ENCODE measurements at regions not wholly inside any gene's neighbourhood (a gene's known extent, or its start where the extent isn't known, plus 50 kb on each side); places are given as distances from the start of the nearest gene placed in this dataset.
"Not testable (repeated sequence)": the region's sequence is repeated elsewhere in the genome, so short reads cannot be mapped to it uniquely, and the experiment has no call there.

GRCh38 chr7:91473619-91474018 is 209.4 kb downstream of the FZD1 start:
- peaks cover 2% of the 10 kb centered on the region for H3K4me1 ChIP-seq (ENCODE audit: insufficient read depth)
- no peak for DNase-seq (ENCODE audit: extremely low spot score)
- no peaks in the 10 kb centered on the region for H3K36me3 ChIP-seq (ENCODE audit: insufficient read depth)
- WGBS = 56% methylated on average over 1 of the region's 1 CpG
- no peak overlapping the region for H3K27ac ChIP-seq (ENCODE audit: low read depth)
- no peak overlapping the region for H3K4me3 ChIP-seq (ENCODE audit: low read depth, low read length)

GRCh38 chr7:91474074-91474473 is 209.8 kb downstream of the FZD1 start:
- Histone ChIP-seq H3K27ac (ENCODE audit: low read depth) (no peak overlapping the region), H3K36me3 (ENCODE audit: insufficient read depth) (no peaks in the 10 kb centered on the region), H3K4me3 (ENCODE audit: low read depth, low read length) (no peak overlapping the region), H3K4me1 (ENCODE audit: insufficient read depth) (peaks cover 2% of the 10 kb centered on the region)
- WGBS = 98% methylated on average over 1 of the region's 1 CpG
- no peak for DNase-seq (ENCODE audit: extremely low spot score)

- WGBS = 94% methylated on average over 5 of the region's 5 CpGs
- not testable (repeated sequence) for H3K36me3 ChIP-seq (ENCODE audit: insufficient read depth); H3K27ac ChIP-seq (ENCODE audit: low read depth); H3K4me1 ChIP-seq (ENCODE audit: insufficient read depth); H3K4me3 ChIP-seq (ENCODE audit: low read depth, low read length); DNase-seq (ENCODE audit: extremely low spot score)
Measured at GRCh38 chr7:91480470-91480869, 216.2 kb downstream of the FZD1 start.

GRCh38 chr7:91491868-91492267 is 227.6 kb downstream of the FZD1 start:
- Histone ChIP-seq H3K4me1 (ENCODE audit: insufficient read depth) (no peaks in the 10 kb centered on the region), H3K27ac (ENCODE audit: low read depth) (no peak overlapping the region), H3K36me3 (ENCODE audit: insufficient read depth) (no peaks in the 10 kb centered on the region), H3K4me3 (ENCODE audit: low read depth, low read length) (no peak overlapping the region)
- no peak for DNase-seq (ENCODE audit: extremely low spot score)

GRCh38 chr7:91492317-91492716 is 228.1 kb downstream of the FZD1 start:
- Histone ChIP-seq H3K4me3 (ENCODE audit: low read depth, low read length) (no peak overlapping the region), H3K36me3 (ENCODE audit: insufficient read depth) (no peaks in the 10 kb centered on the region), H3K4me1 (ENCODE audit: insufficient read depth) (no peaks in the 10 kb centered on the region), H3K27ac (ENCODE audit: low read depth) (no peak overlapping the region)
- 97% methylated on average over 2 of the region's 2 CpGs for WGBS
- DNase-seq (ENCODE audit: extremely low spot score) = no peak

GRCh38 chr7:91492773-91493172 is 228.5 kb downstream of the FZD1 start:
- no peak for DNase-seq (ENCODE audit: extremely low spot score)
- H3K36me3 ChIP-seq (ENCODE audit: insufficient read depth) = no peaks in the 10 kb centered on the region
- H3K27ac ChIP-seq (ENCODE audit: low read depth) = no peak overlapping the region
- no peak overlapping the region for H3K4me3 ChIP-seq (ENCODE audit: low read depth, low read length)
- no peaks in the 10 kb centered on the region for H3K4me1 ChIP-seq (ENCODE audit: insufficient read depth)
- WGBS = 84% methylated on average over 3 of the region's 3 CpGs

GRCh38 chr7:91494450-91494849 is 230.2 kb downstream of the FZD1 start:
- H3K4me1 ChIP-seq (ENCODE audit: insufficient read depth) = no peaks in the 10 kb centered on the region
- WGBS = 77% methylated on average over 1 of the region's 1 CpG
- DNase-seq (ENCODE audit: extremely low spot score) = no peak
- no peak overlapping the region for H3K27ac ChIP-seq (ENCODE audit: low read depth)
- no peaks in the 10 kb centered on the region for H3K36me3 ChIP-seq (ENCODE audit: insufficient read depth)
- no peak overlapping the region for H3K4me3 ChIP-seq (ENCODE audit: low read depth, low read length)

- WGBS = 70% methylated on average over 1 of the region's 1 CpG
- no peaks in the 10 kb centered on the region for H3K4me1 ChIP-seq (ENCODE audit: insufficient read depth)
- no peaks in the 10 kb centered on the region for H3K36me3 ChIP-seq (ENCODE audit: insufficient read depth)
- no peak overlapping the region for H3K27ac ChIP-seq (ENCODE audit: low read depth)
- H3K4me3 ChIP-seq (ENCODE audit: low read depth, low read length) = no peak overlapping the region
- DNase-seq (ENCODE audit: extremely low spot score) = no peak
Measured at GRCh38 chr7:91496251-91496820, 232.1 kb downstream of the FZD1 start.

GRCh38 chr7:91497277-91497676 is 233.0 kb downstream of the FZD1 start:
- not testable (repeated sequence) for H3K36me3 ChIP-seq (ENCODE audit: insufficient read depth); H3K4me3 ChIP-seq (ENCODE audit: low read depth, low read length); DNase-seq (ENCODE audit: extremely low spot score); H3K27ac ChIP-seq (ENCODE audit: low read depth); H3K4me1 ChIP-seq (ENCODE audit: insufficient read depth)
- WGBS = 92% methylated on average over 1 of the region's 1 CpG

- 56% methylated on average over 3 of the region's 3 CpGs for WGBS
- no peak overlapping the region for H3K4me3 ChIP-seq (ENCODE audit: low read depth, low read length)
- H3K27ac ChIP-seq (ENCODE audit: low read depth) = no peak overlapping the region
- DNase-seq (ENCODE audit: extremely low spot score) = no peak
- H3K36me3 ChIP-seq (ENCODE audit: insufficient read depth) = no peaks in the 10 kb centered on the region
- no peaks in the 10 kb centered on the region for H3K4me1 ChIP-seq (ENCODE audit: insufficient read depth)
Measured at GRCh38 chr7:91503934-91504555, 239.8 kb downstream of the FZD1 start.

GRCh38 chr7:91504919-91505318 is 240.7 kb downstream of the FZD1 start:
- 78% methylated on average over 2 of the region's 2 CpGs for WGBS

GRCh38 chr7:91506966-91507365 is 242.7 kb downstream of the FZD1 start:
- not testable (repeated sequence) for DNase-seq (ENCODE audit: extremely low spot score); H3K4me3 ChIP-seq (ENCODE audit: low read depth, low read length); H3K27ac ChIP-seq (ENCODE audit: low read depth); H3K36me3 ChIP-seq (ENCODE audit: insufficient read depth); H3K4me1 ChIP-seq (ENCODE audit: insufficient read depth)
- 75% methylated on average over 10 of the region's 10 CpGs for WGBS

More at GRCh38 chr7:91504919-91505318, 240.7 kb downstream of the FZD1 start:
- H3K27ac ChIP-seq (ENCODE audit: low read depth) = no peak overlapping the region
- H3K4me3 ChIP-seq (ENCODE audit: low read depth, low read length) = no peak overlapping the region
- H3K36me3 ChIP-seq (ENCODE audit: insufficient read depth) = no peaks in the 10 kb centered on the region
- no peak for DNase-seq (ENCODE audit: extremely low spot score)
- H3K4me1 ChIP-seq (ENCODE audit: insufficient read depth) = no peaks in the 10 kb centered on the region

- not testable (repeated sequence) for H3K4me3 ChIP-seq (ENCODE audit: low read depth, low read length); DNase-seq (ENCODE audit: extremely low spot score); H3K4me1 ChIP-seq (ENCODE audit: insufficient read depth); H3K27ac ChIP-seq (ENCODE audit: low read depth); H3K36me3 ChIP-seq (ENCODE audit: insufficient read depth)
- 91% methylated on average over 1 of the region's 1 CpG for WGBS
Measured at GRCh38 chr7:91511861-91512260, 247.6 kb downstream of the FZD1 start.

GRCh38 chr7:91512958-91513357 is 248.7 kb downstream of the FZD1 start:
- no peak for DNase-seq (ENCODE audit: extremely low spot score)
- H3K4me1 ChIP-seq (ENCODE audit: insufficient read depth) = no peaks in the 10 kb centered on the region
- no peaks in the 10 kb centered on the region for H3K36me3 ChIP-seq (ENCODE audit: insufficient read depth)
- 67% methylated on average over 3 of the region's 3 CpGs for WGBS
- no peak overlapping the region for H3K27ac ChIP-seq (ENCODE audit: low read depth)
- no peak overlapping the region for H3K4me3 ChIP-seq (ENCODE audit: low read depth, low read length)

GRCh38 chr7:91514591-91514990 is 250.4 kb downstream of the FZD1 start:
- no peak overlapping the region for H3K27ac ChIP-seq (ENCODE audit: low read depth)
- no peak overlapping the region for H3K4me3 ChIP-seq (ENCODE audit: low read depth, low read length)
- H3K4me1 ChIP-seq (ENCODE audit: insufficient read depth) = no peaks in the 10 kb centered on the region
- H3K36me3 ChIP-seq (ENCODE audit: insufficient read depth) = no peaks in the 10 kb centered on the region
- DNase-seq (ENCODE audit: extremely low spot score) = no peak
- 89% methylated on average over 4 of the region's 4 CpGs for WGBS
